ENCODE measurements at regions not wholly inside any gene's neighbourhood (a gene's known extent, or its start where the extent isn't known, plus 50 kb on each side); places are given as distances from the start of the nearest gene placed in this dataset.

DNA sequence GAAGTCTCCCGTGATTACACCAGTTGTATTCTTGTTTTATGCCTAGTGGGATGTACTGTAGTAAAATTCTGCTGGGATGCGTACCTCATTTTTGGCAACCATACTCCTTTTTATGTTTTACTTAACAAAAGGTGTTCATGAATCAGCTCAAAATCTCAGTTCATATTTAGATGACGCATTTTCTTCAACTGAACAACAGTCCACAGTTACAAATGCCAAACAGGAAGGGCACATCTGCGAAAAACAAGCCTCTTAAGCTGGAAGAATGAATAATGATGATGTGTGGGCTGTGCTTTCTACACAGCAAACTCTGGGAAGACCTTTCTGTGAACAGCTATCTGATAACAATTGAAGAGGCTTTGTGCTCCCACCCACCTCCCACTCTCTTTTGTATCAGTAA is 68.4 kb upstream of the NRBF2 start:
- H3K27me3 ChIP-seq (ENCODE audit: control insufficient read depth, insufficient read depth, low read length), result no peaks in the 10 kb centered on the region
- no peak overlapping the region for H3K4me3 ChIP-seq (ENCODE audit: low read depth, low read length)
- FAIRE-seq (no peak), DNase-seq (ENCODE audit: low read depth) (peak; percentile 49)
- H3K36me3 ChIP-seq (ENCODE audit: control insufficient read depth, insufficient read depth, low read length), result no peaks in the 10 kb centered on the region
- TF ChIP-seq, protein P1, sequence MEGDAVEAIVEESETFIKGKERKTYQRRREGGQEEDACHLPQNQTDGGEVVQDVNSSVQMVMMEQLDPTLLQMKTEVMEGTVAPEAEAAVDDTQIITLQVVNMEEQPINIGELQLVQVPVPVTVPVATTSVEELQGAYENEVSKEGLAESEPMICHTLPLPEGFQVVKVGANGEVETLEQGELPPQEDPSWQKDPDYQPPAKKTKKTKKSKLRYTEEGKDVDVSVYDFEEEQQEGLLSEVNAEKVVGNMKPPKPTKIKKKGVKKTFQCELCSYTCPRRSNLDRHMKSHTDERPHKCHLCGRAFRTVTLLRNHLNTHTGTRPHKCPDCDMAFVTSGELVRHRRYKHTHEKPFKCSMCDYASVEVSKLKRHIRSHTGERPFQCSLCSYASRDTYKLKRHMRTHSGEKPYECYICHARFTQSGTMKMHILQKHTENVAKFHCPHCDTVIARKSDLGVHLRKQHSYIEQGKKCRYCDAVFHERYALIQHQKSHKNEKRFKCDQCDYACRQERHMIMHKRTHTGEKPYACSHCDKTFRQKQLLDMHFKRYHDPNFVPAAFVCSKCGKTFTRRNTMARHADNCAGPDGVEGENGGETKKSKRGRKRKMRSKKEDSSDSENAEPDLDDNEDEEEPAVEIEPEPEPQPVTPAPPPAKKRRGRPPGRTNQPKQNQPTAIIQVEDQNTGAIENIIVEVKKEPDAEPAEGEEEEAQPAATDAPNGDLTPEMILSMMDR (IDR thresholded peaks at IDR 0.05; ENCODE audit: insufficient read depth, low read length, severe bottlenecking), result no peak

DNA sequence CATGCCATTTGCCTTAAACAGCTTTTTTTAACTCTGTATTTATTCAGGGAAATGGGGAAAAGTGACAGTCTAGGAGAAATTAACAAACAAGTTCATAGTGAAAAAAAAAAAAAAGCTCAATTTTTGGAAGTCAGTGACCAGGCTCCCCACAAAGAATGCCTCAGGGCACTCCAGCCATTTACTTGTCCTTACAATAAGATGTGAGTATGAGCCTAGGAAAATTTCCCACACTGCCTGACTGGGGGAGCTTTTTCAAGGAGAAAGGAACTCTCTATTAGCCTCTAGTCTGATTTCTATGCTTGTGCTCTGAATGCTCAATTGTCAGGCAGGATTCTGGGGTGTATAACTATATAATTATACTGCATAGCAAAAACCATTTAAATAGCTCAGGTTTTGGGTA is 74.9 kb upstream of the NRBF2 start:
- no peak for FAIRE-seq
- no peaks in the 10 kb centered on the region for H3K36me3 ChIP-seq (ENCODE audit: control insufficient read depth, insufficient read depth, low read length)
- no peak overlapping the region for H3K4me3 ChIP-seq (ENCODE audit: low read depth, low read length)
- no peaks in the 10 kb centered on the region for H3K27me3 ChIP-seq (ENCODE audit: control insufficient read depth, insufficient read depth, low read length)
- TF ChIP-seq, protein P1 (IDR thresholded peaks at IDR 0.05; ENCODE audit: insufficient read depth, low read length, severe bottlenecking), result no peak
- DNase-seq (ENCODE audit: low read depth), result no peak

DNA sequence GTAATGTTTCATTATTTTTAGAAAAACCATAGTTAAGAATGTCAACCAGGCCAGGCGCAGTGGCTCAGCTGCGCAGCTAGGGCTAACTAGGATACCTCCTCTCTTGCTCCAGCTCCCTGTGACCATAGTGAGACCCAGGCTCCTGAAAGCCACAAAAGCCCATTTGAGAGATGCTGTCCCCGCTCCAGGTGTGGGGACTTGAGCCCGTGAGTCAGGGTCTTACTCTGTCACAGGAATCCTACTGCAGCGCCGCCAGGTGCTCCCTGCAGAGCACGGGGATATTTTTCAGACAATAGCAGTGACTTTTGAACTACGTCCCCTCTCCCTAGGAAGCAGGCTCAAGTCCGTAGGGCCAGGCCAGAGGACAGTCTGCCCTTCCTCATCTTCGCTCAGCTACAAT is 75.6 kb upstream of the NRBF2 start:
- Histone ChIP-seq H3K36me3 (ENCODE audit: control insufficient read depth, insufficient read depth, low read length) (no peaks in the 10 kb centered on the region), H3K27me3 (ENCODE audit: control insufficient read depth, insufficient read depth, low read length) (no peaks in the 10 kb centered on the region), H3K4me3 (ENCODE audit: low read depth, low read length) (no peak overlapping the region)
- DNase-seq (ENCODE audit: low read depth) (no peak), FAIRE-seq (peak; percentile 18)
- TF ChIP-seq, protein P1 (IDR thresholded peaks at IDR 0.05; ENCODE audit: insufficient read depth, low read length, severe bottlenecking), result no peak

DNA sequence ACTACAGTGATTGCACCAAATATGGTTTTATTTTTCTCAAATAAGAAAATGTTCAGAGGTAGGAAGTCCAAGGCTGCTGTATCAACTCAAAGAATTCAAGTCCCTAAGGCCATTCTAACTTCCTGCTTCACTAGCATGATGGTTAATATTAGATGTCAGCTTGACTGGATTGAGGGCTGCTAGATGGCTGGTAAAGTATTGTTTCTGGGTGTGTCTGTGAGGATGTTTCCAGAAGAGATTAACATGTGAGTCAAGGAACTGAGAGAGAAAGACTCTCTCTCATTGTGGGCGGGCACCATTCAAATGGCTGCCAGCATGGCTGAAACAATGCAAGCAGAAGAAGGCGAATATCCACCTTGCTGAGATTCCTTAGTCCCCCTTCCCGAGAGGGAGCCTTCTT is 77.4 kb upstream of the NRBF2 start:
- Histone ChIP-seq H3K4me3 (ENCODE audit: low read depth, low read length) (no peak overlapping the region), H3K27me3 (ENCODE audit: control insufficient read depth, insufficient read depth, low read length) (no peaks in the 10 kb centered on the region), H3K36me3 (ENCODE audit: control insufficient read depth, insufficient read depth, low read length) (no peaks in the 10 kb centered on the region)
- TF ChIP-seq, protein P1 (IDR thresholded peaks at IDR 0.05; ENCODE audit: insufficient read depth, low read length, severe bottlenecking), result no peak
- DNase-seq (ENCODE audit: low read depth) (peak; percentile 7), FAIRE-seq (no peak)

DNA sequence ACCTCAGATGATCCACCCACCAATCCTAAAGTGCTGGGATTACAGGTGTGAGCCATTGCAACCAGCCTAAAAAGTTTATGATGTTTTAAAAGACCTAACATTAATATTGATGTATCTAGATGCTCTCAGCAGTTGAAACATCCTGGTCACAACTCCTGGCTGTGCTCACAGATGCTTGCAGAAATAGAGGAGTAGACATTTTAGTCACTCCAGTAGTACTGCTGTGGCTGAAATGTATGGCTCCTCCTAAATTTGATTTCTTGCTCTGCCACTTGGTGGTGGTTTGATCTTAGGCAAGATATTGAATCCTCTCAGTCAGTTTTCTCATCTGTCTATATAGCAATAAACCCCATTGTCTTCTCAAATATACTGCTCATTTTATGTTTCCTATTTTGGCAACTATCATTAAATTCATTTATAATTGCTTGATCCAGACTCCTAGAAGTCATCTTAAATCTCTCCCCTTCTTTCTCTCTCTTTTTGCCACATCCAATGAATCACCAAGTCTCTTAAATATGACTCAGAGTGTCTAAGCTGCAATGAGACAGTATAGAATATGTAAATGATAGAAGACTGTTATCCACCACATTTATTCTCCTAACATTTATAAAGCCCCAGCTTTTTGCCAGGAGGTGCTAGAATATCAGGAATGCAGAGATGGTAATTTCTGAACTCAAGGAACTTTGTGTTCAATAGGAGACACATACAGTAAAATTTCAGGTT is 78.1 kb upstream of the NRBF2 start:
- FAIRE-seq, result no peak
- DNase-seq (ENCODE audit: low read depth), result peak; percentile 64

More for the DNA sequence above, 78.1 kb upstream of the NRBF2 start:
- no peaks in the 10 kb centered on the region for H3K36me3 ChIP-seq (ENCODE audit: control insufficient read depth, insufficient read depth, low read length)
- TF ChIP-seq, protein P1 (IDR thresholded peaks at IDR 0.05; ENCODE audit: insufficient read depth, low read length, severe bottlenecking), result no peak
- no peaks in the 10 kb centered on the region for H3K27me3 ChIP-seq (ENCODE audit: control insufficient read depth, insufficient read depth, low read length)
- no peak overlapping the region for H3K4me3 ChIP-seq (ENCODE audit: low read depth, low read length)
